ENCODE measurements at regions not wholly inside any gene's neighbourhood (a gene's known extent, or its start where the extent isn't known, plus 50 kb on each side); places are given as distances from the start of the nearest gene placed in this dataset.
A peak's percentile ranks its signal among the peaks of the same experiment; 100 is the strongest.

DNA sequence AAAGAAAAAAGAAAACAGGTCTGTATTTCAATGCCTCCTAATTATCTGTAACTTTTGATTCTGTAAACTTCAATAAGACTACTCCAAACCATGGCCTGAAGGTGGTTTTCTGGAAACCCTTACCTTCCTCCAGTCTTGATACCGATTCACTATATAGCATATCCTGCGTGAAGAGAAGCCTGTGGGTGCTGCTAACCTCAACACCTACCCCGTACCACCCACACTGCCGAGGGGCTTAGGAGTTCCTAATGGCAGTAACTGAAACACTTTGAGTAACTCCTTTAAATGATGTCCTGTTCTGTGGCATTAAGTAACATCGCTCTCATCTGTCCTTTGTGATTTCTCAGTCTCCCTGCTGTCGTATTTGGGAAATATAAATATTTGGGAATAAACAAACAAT, 104.5 kb upstream of the CARMIL1 start:
- no peaks in the 10 kb centered on the region for H3K79me2 ChIP-seq (ENCODE audit: insufficient read depth, low read length)
- H3K4me1 ChIP-seq (ENCODE audit: insufficient read depth, low read length): peaks cover 42% of the 10 kb centered on the region
- H3K36me3 ChIP-seq (ENCODE audit: insufficient read depth, low read length): no peaks in the 10 kb centered on the region
- no peaks in the 10 kb centered on the region for H3K27me3 ChIP-seq (ENCODE audit: insufficient read depth, low read length)
- no peak for TF ChIP-seq CTCF (IDR thresholded peaks at IDR 0.05; ENCODE audit: extremely low read depth, low read depth, low read length)
- no peaks in the 10 kb centered on the region for H3K9me3 ChIP-seq (ENCODE audit: low read depth, low read length)
- H3K4me2 ChIP-seq (ENCODE audit: insufficient read depth, low read length): no peak overlapping the region
- peak overlapping the region; percentile 88 for H3K27ac ChIP-seq (ENCODE audit: low read depth, low read length)
- DNase-seq (ENCODE audit: insufficient read length, low spot score, missing footprints): no peak
- no peak overlapping the region for H2AFZ ChIP-seq (ENCODE audit: low read length)
- no peak overlapping the region for H3K4me3 ChIP-seq (ENCODE audit: insufficient read depth, low read length)
- no peaks in the 10 kb centered on the region for H4K20me1 ChIP-seq (ENCODE audit: insufficient read depth, low read length)

DNA sequence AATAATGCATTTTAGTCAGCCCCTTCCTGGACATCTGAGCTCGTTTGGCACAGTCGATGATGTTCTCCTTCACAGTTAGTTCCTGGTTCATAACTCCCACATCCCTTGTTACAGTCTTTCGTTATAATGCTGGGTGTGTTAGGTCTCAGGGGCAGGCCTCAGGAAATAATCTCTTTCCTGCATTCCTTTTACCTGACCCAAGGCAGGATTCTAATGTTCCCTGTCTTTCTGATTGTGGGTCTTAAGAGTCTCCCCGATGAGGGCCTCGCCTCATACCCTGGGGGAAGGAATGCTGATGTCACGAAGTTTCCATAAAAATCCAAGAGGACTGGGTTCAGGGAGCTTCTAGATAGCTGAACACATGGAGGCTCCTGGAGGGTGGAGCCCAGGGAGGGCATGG, 104.0 kb upstream of the CARMIL1 start:
- Histone ChIP-seq H4K20me1 (ENCODE audit: insufficient read depth, low read length) (no peaks in the 10 kb centered on the region), H3K27ac (ENCODE audit: low read depth, low read length) (no peak overlapping the region), H3K4me1 (ENCODE audit: insufficient read depth, low read length) (peaks cover 39% of the 10 kb centered on the region), H3K36me3 (ENCODE audit: insufficient read depth, low read length) (no peaks in the 10 kb centered on the region), H3K4me3 (ENCODE audit: insufficient read depth, low read length) (no peak overlapping the region), H3K4me2 (ENCODE audit: insufficient read depth, low read length) (no peak overlapping the region), H3K27me3 (ENCODE audit: insufficient read depth, low read length) (no peaks in the 10 kb centered on the region), H2AFZ (ENCODE audit: low read length) (peak overlapping the region; percentile 54), H3K9me3 (ENCODE audit: low read depth, low read length) (no peaks in the 10 kb centered on the region), H3K79me2 (ENCODE audit: insufficient read depth, low read length) (no peaks in the 10 kb centered on the region)
- no peak for TF ChIP-seq CTCF (IDR thresholded peaks at IDR 0.05; ENCODE audit: extremely low read depth, low read depth, low read length)
- DNase-seq (ENCODE audit: insufficient read length, low spot score, missing footprints): no peak

DNA sequence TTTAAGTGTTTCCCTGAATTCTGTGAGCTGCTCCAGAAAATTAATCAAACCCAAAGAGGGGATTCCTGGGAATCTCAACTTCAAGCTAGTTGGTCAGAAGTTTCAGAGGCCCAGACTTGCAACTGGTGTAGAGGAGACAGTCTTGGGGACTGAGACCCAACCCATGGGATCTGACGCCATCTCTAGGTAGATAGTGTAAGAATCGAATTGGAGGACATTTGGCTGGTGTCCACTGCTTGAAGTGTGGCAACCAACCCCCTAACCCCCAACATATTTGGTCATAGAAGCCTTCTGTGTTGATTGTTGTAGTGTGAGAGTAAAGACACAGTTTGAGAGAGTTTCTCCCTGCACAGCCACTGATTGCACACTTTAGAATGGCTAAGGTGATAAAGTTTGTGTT, 103.5 kb upstream of the CARMIL1 start:
- no peak overlapping the region for H3K27ac ChIP-seq (ENCODE audit: low read depth, low read length)
- H2AFZ ChIP-seq (ENCODE audit: low read length): no peak overlapping the region
- H3K36me3 ChIP-seq (ENCODE audit: insufficient read depth, low read length): no peaks in the 10 kb centered on the region
- no peak for TF ChIP-seq CTCF (IDR thresholded peaks at IDR 0.05; ENCODE audit: extremely low read depth, low read depth, low read length)
- H3K4me3 ChIP-seq (ENCODE audit: insufficient read depth, low read length): no peak overlapping the region
- peaks cover 42% of the 10 kb centered on the region for H3K4me1 ChIP-seq (ENCODE audit: insufficient read depth, low read length)
- H3K9me3 ChIP-seq (ENCODE audit: low read depth, low read length): no peaks in the 10 kb centered on the region
- no peak for DNase-seq (ENCODE audit: insufficient read length, low spot score, missing footprints)
- no peaks in the 10 kb centered on the region for H4K20me1 ChIP-seq (ENCODE audit: insufficient read depth, low read length)
- no peak overlapping the region for H3K4me2 ChIP-seq (ENCODE audit: insufficient read depth, low read length)
- no peaks in the 10 kb centered on the region for H3K27me3 ChIP-seq (ENCODE audit: insufficient read depth, low read length)
- no peaks in the 10 kb centered on the region for H3K79me2 ChIP-seq (ENCODE audit: insufficient read depth, low read length)

- H3K79me2 ChIP-seq (ENCODE audit: insufficient read depth, low read length): no peaks in the 10 kb centered on the region
- DNase-seq (ENCODE audit: insufficient read length, low spot score, missing footprints): peak; percentile 47
- no peaks in the 10 kb centered on the region for H3K36me3 ChIP-seq (ENCODE audit: insufficient read depth, low read length)
- no peak overlapping the region for H3K4me3 ChIP-seq (ENCODE audit: insufficient read depth, low read length)
- H3K4me2 ChIP-seq (ENCODE audit: insufficient read depth, low read length): no peak overlapping the region
- H3K27me3 ChIP-seq (ENCODE audit: insufficient read depth, low read length): no peaks in the 10 kb centered on the region
- no peak overlapping the region for H2AFZ ChIP-seq (ENCODE audit: low read length)
- peaks cover 42% of the 10 kb centered on the region for H3K4me1 ChIP-seq (ENCODE audit: insufficient read depth, low read length)
- no peaks in the 10 kb centered on the region for H3K9me3 ChIP-seq (ENCODE audit: low read depth, low read length)
- TF ChIP-seq CTCF (IDR thresholded peaks at IDR 0.05; ENCODE audit: extremely low read depth, low read depth, low read length): no peak
- no peaks in the 10 kb centered on the region for H4K20me1 ChIP-seq (ENCODE audit: insufficient read depth, low read length)
- H3K27ac ChIP-seq (ENCODE audit: low read depth, low read length): no peak overlapping the region
Measured at GRCh38 chr6:25176466-25176865, 102.7 kb upstream of the CARMIL1 start.

Measured in osteoblast (primary cell).